Frontal cortex (tissue), 3 donors: ENCODE measurements at regions not wholly inside any gene's neighbourhood (a gene's known extent, or its start where the extent isn't known, plus 50 kb on each side); places are given as distances from the start of the nearest gene placed in this dataset.
"Not testable (repeated sequence)": the region's sequence is repeated elsewhere in the genome, so short reads cannot be mapped to it uniquely, and the experiment has no call there.

ENCODE experiments used
- DNase-seq, 2 donors: peaks; one replicate each; pipeline ENCODE4 v3.0.0; 2012; ENCODE audit warnings: low spot score in 2 of 2
- FAIRE-seq: peaks from 2 replicates; lab custom pipeline; 2012; peaks lifted over from hg19 to GRCh38; lab: Jason Lieb, UNC
- donor health status: control.
- donor health status: control.
- donor health status: control.

DNA sequence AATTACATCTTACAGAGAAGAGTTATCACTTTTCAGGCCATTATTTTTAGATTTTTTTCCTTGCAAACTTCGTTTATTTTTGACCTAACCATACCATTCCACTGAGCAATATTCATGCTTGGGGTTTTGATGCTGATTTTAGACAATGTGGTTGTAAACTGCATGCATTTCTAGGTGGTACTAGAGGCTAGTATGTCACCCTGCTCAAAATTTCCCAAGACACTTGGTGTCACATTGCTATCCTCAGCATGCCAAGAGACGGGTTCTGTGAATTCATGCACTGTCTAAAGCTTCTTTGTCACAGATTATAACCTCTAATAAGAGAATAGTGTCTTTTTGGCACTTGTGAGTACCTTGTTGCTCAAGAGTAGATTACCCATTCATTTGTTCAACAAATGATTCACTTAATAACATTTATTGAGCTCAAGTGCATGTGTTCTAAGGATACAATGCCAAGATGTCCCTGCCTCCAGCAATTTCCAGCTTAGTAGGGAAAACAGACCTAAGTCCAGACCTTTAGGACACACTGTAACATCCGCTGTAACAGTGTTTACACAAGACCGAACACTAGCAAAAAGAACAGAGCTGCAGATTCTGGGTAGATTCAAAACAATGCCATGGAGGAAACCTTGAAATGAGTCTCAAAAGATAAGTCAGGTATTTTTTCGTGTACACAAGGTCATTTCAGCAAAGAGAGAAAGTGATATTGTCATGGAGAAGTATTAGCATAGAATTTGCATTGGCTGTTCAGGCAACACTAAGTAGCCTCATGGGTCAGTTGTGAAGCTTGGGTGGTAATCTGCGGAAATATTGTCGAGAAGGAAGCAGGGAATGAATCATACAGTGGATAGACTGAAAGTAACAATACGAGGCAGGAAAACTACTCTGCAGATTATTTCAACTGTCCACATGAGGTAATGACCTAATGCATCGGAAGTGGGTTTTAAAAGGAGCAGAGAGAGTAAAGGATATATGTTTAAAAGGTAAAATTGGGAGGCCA lies 515.1 kb upstream of the ZFP42 start:
- DNase-seq: no peak
- FAIRE-seq: no peak

DNA sequence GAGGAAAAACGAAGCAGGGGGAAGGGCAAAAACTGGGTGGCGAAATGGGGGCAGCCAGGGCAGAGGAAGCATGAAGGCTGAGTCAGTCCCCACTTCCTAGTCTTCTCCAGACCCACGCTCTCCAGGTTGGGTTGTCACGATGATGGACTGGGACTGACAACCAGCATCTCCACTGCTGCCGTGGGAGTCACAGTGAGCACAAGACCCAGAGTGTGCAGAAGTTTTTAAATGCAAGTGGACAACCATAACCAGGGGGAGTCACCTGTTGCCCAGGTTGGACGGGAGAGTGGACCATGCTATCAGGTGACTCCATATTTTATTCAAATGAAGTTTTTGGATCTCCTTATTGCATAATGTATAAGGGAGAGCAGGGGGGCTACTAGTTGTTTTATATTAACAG lies 511.4 kb upstream of the ZFP42 start:
- FAIRE-seq: no peak
- no peak for DNase-seq

DNA sequence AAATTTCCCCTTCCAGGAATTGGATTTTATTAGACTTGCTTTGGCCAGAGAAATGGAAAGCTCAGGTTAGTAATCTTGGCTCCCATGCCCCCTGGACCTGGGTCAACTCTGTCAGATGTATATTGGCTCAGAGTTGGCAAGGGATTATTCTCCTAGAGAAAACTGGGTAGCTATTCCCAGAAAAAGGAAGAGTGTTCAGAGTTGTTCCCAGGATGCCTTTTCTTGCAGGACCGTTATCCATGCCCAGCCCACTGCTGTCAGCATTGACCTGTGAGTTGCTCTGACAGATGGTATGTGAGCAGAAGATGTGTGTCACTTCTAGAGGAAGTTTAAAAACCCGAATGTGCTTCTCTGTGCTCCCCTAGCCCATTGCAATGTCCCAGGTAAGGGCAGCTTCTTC lies 509.9 kb upstream of the ZFP42 start:
- no peak for FAIRE-seq
- DNase-seq: no peak

DNA sequence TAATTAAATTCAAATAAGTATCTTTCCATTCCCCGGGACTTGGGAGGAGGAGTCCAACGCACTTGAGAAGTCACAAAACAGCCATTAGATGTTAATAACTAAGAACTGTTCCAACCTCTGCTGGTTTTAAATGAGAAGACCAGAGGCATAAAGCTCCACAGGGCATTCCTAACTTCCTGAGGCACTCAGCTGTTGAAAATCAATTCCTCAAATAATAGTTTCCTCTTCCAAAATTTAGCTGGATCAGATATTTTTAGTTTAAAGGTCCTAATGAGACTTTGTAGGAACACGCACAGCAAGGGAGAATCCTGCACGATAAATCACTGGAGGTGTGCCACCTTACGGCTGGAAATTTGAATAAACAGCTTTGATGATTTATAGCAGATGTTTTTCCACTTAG lies 504.3 kb upstream of the ZFP42 start:
- no peak for FAIRE-seq
- DNase-seq: no peak

DNA sequence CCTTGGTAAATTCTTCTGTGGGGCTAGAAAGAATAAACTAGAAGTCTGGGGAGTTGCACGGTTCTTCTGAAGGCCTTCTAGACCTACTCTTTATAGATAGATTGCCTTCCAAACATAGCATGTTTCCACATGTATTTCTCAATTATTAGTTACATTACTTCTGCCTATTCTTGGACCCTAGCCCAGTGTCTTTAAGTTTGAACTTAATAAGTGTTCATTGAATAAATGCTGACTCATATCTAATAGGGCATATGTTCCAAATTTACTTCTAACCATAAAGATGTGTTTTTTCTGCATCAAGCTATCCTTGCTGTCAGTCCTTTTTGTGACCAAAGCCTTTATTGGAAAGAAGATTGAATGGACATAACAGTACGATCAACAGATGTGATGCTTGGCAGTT lies 503.6 kb upstream of the ZFP42 start:
- DNase-seq (no peak), FAIRE-seq (no peak)

DNA sequence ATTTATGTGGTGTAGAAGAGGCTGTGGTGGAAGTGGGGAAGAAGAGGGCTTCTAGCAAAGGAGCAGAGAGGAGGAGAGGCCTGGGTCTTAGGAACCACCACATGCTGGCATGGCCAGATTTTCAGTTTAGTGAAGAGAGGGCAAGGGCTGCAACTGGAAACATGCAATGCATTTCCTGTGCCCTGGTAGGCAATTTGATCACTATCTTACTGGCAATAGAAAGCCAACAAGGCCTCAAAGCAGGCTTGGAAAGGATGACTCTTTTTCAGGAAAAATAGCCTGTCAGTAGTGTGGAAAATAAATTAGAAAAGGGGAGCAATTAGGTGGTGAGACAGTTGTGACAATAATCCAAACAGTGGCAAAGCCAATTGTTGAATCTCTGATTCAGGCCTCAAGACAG lies 501.9 kb upstream of the ZFP42 start:
- FAIRE-seq: no peak
- no peak for DNase-seq

DNA sequence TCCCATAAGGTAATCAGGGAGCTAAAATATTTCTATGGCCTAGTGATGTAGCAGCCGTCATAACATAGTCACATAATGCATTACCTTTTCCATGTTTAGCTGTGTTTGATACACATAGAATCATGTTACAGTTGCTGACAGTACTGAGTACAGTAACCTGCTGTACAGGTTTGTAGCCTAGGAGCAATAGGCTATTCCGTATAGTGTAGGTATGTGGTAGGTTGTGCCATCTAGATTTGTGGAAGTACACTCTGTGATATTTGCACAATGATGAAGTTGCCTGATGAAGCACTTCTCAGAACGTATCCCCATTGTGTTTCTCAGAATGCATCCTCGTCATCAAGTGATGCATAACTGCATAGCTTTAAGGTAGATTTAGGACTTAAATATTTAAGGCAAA lies 495.6 kb upstream of the ZFP42 start:
- no peak for FAIRE-seq
- DNase-seq: no peak

DNA sequence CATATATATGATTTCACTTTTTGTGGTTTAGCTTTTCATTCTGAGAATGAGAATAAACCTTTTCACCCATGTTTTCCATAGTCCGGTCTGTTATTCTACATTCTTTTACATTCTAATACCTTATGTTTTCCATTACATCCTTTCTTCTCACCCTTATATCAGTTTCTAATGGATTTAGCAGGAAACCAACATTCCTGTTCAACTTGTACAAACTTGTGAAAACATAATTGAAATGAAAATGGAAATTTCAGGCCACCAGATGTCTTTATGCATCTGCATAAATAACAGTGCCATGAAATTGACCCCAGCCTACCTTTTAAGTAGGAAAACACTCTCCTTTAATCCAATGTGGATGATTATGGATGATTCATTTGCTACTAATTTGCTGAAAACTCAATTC lies 494.8 kb upstream of the ZFP42 start:
- no peak for DNase-seq
- no peak for FAIRE-seq

DNA sequence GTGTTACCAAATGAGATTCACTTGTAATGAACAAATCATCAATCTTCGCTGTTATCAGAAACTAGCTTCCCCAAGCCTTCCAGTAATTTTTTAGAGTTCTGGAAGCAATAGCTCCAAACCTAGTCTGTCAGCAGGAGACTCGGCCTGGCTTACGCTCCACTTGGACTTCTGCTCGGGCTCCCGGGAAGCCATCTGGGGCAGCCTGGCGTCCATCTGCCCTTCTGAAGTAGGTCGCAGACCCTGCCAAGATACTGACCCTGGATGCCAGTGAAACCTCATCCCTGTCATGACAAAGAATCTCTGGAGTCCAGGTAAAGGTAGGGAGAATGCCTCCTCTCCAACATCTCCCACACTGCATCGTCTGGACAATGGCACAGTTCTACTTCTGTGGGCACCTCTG lies 493.8 kb upstream of the ZFP42 start:
- DNase-seq (no peak), FAIRE-seq (no peak)

DNA sequence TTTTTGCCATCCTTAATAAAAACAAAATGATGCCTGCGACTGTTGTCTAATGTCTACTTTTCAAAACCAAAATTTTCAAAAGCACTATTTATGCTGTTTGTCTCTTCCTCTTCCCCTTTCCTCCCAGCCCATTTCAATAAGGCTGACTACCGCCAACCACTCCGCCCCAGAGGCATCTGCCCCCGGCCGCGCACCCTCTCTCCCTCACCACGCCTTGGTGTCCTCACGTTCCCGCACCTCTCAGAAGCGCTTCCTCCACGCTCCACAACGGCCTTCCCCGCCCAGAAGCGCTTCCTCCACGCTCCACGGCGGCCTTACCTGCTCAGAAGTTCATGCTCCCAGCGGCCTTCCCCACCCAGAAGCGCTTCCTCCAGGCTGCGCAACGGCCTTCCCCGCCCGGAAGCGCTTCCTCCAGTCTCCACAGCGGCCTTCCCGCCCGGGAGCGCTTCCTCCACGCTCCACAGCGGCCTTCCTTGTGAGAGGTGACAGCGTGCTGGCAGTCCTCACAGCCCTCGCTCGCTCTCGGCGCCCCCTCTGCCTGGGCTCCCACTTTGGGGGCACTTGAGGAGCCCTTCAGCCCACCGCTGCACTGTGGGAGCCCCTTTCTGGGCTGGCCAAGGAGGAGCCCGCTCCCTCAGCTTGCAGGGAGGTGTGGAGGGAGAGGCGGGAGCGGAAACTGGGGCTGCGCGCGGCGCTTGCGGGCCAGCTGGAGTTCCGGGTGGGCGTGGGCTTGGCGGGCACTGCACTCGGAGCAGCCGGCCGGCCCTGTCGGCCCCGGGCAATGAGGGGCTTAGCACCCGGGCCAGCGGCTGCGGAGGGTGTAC lies 490.4 kb upstream of the ZFP42 start:
- FAIRE-seq: no peak
- DNase-seq: no peak

DNA sequence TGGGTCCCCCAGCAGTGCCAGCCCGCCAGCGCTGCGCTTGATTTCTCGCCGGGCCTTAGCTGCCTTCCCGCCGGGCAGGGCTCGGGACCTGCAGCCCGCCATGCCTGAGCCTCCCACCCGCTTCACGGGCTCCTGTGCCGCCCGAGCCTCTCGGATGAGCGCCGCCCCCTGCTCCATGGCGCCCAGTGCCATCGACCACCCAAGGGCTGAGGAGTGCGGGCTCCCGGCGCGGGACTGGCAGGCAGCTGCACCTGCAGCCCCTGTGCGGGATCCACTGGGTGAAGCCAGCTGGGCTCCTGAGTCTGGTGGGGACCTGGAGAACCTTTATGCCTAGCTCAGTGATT lies 489.8 kb upstream of the ZFP42 start:
- FAIRE-seq, DNase-seq: not testable (repeated sequence)

DNA sequence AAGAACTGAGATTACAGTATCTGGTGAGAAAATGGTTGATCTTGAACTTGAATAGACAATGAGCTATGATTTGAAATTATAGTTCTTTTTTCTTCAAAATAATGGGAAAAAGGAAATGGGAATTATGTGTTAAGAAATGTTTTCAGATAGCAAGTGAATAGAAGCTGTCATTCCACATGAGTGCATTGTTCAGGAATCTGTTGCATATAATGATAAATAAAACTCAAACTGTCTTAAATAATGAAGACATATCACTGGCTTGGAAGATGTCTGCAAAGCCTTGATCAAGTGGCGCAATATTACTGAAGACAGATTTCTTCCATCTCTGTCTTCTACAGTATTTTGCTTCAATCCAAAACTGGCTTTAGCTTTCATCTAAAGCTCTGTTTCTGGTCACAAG lies 479.3 kb upstream of the ZFP42 start:
- DNase-seq: no peak
- no peak for FAIRE-seq

DNA sequence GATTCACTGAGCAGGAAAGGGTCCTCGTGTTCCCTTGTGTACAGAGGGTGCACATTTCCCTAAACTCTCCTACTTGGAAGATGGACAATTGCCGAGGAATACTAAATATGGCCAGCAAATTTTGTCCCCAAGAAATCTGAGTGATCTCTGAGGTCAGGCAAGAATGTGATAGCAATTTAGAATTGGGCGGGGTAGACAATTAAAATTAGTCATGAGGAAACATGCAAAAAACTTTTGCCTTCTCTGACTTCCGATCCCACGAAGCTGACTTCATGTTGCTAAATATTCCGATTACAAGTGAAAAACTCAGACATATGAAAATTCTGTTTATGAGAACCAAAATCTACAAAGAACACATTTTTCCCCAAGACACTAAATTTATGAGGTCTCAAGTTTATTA lies 453.9 kb upstream of the ZFP42 start:
- no peak for DNase-seq
- no peak for FAIRE-seq

DNA sequence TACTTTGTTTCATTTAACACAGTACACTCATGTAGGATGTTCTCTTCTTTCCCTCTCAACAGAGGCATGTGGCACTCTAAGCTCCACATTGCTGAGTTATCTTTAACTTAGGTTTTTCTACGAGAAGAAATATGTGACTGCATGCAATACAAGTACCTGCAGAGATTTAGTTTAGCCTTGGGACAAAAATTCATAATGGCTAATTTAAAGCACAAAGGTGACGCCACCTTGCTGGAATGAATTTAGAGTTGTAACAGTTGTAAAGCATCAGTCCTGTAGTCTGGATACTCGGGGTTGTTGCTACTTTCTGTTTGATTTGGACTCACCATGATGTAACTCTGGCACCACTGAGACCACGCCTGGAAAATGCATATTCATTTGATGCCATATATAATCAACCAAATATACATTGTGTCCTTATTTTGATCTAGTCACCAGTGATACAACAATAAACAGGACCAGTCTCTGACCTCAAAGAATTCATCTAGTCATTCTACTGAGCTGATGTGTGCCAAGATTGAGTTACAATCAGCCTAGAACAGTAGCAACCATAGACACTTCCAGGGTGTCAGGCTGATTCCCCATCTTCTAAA lies 451.0 kb upstream of the ZFP42 start:
- DNase-seq (no peak), FAIRE-seq (no peak)

DNA sequence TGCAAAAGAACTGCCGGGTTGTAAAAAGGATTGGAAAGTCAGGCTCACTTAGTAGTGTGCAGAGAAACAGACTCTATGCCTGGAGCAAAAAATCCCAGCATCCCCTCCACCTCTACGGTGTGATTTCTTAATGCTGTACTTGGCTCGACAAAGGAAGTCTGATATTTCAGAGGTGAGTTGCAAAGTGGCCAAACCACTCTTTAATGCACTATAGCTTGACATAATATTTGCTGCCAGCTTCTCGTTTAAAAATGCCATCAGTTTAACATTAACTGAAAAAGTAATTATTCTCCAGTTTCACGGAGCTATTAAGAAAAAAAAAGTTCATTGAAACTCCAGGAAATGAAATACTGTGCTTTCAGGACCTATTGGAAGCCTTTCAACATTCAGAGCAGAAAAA lies 448.3 kb upstream of the ZFP42 start:
- no peak for FAIRE-seq
- no peak for DNase-seq

DNA sequence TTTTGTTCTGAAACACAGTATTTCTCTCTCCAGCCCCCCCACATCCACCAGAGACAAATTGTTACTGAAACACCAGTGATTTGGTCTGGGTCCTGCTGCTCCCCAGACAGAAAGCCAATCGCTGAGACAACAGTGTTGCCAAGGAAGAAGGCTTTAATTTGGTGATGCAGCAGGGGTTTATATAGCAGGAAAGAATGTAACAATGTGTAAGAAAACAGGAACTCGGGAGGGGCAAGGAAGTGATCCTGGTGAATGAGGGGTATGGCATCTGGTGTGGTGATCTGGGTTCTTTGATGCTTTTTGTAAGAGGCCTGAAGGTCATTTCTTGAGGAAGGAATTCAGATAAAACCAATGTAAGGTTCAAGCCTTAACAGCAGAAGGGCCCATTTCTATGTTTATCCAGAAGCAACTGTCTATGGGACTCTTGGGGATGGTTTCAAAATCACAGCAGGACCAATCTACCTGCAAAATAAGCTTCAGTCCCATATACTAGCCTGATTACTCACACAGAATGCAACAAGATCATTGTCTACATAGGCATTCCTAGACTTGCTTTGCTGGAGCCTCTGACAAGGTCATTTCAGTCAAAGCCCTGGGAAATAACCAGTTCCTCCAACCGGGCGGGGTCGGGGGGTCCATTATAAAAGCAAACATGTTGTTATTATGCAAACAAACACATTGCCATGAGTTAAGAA lies 445.2 kb upstream of the ZFP42 start:
- DNase-seq (no peak), FAIRE-seq (no peak)

DNA sequence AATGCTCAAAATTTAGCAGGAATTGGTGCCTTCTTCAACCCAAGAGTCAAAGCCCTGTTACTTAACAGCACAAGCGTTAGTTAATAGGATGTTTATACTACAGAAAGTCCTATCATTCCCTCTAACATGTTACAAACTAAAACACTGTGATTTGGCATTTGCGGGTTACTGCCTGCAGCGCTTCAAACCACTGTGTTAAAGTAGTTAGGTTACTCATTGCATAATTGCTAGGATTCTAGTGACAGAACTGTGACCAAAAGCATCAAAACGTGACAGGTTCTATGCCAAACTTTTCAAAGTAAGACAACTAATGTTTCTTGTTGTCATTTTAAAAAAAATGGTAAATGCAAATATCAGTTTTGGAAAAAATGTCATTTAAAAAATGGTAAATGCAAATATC lies 442.8 kb upstream of the ZFP42 start:
- FAIRE-seq (no peak), DNase-seq (no peak)

DNA sequence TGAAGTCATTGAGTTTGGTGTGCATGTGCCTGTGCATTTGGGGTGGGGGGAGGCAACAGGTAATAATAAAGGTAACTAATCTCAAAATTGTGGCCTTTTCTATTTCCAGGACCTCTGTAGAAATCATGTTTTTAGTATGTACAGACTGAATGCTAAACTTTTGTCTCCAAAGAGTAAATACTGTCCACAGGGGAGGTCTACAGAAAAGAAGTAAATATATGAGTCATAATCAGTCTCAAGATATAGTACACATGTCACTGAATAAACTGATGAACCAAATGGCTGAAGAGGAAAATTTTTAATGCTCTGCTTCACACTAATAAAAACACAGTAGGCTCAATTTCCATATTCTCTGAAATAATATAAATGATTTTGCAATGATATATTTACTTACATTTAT lies 440.4 kb upstream of the ZFP42 start:
- no peak for DNase-seq
- no peak for FAIRE-seq

DNA sequence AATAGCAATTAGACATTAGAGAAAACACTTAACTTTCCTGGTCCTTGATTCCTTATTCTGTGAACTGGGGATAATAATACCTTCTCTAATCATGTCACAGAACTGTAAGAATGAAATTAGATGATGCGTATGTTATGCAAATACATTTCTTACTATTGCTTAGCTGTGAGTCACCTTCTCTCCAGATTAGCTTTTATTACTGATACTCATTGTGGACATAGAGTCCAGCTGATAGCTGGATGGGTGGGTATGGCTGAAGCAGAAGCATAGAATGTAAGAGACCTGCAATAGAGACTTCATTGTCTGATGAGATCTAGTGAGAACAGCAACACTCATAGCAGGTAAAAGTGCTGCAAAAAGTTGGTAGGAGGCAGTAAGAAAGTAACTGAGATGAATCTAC lies 437.2 kb upstream of the ZFP42 start:
- FAIRE-seq: no peak
- DNase-seq: no peak

DNA sequence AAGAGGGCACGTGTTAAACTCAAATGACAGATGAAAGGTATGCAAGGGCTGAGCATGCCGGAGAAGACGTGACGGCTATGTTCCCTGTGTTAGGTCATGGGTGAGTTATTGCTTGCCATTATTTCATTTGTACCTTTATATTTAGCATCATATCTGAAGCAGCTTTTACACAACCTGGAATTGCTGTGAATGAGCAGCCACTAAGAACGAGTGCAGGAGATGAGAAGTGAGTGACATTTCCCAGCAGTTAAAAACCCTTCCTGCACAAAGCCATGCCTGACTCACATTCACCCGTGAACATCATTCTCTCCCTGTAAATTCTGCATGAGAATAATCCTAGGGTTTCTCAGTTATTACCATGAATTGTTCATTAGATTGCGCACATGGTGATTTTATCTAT lies 433.2 kb upstream of the ZFP42 start:
- FAIRE-seq (no peak), DNase-seq (no peak)
